GM13977 (cell line): ENCODE measurements at regions not wholly inside any gene's neighbourhood (a gene's known extent, or its start where the extent isn't known, plus 50 kb on each side); places are given as distances from the start of the nearest gene placed in this dataset.

ENCODE experiments used
- DNase-seq: peaks from one replicate; pipeline ENCODE4 v3.0.0; 2012; ENCODE audit warnings: low spot score
- in situ Hi-C: fragments of 300-500 bp; cut with MboI; formaldehyde crosslinking; loops from one replicate; pipeline ENCODE4 v1.12.0; 2022; ENCODE audit warnings: low sequenced_read_pairs, low pct_unique_long_range_greater_than_20kb, mixed read lengths, inconsistent platforms; ENCODE audit not compliant: unreplicated experiment
- TF ChIP-seq, protein P1 (sequence below): IDR thresholded peaks from 2 replicates; pipeline ENCODE4 v1.5.1; 2012; ENCODE audit warnings: mild to moderate bottlenecking, control low read depth; ENCODE audit not compliant: insufficient read depth; ENCODE audit errors: extremely low read depth, missing control alignments

DNA sequence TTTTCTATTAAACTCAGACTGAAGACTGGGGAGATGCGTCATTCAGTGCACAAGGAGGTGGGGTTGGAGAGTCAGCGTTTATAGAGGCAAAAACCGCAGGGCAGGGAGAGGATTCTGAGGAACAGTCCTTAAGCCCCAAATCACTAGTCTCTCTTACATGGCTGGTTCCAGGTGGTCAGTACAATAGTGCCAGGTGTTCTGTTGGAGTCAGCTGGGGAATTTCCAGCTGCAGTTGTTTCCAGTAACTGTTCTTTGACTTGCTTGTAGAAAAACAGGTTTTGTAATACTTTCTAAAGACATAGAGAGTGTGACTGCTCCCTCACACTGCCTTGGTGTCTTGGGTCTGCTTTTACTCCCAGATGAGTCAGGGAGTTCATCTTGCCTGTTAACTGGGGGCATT, 192.2 kb downstream of the TMTC3 start:
- in situ Hi-C loops, result no loop called here
- TF ChIP-seq, protein P1, sequence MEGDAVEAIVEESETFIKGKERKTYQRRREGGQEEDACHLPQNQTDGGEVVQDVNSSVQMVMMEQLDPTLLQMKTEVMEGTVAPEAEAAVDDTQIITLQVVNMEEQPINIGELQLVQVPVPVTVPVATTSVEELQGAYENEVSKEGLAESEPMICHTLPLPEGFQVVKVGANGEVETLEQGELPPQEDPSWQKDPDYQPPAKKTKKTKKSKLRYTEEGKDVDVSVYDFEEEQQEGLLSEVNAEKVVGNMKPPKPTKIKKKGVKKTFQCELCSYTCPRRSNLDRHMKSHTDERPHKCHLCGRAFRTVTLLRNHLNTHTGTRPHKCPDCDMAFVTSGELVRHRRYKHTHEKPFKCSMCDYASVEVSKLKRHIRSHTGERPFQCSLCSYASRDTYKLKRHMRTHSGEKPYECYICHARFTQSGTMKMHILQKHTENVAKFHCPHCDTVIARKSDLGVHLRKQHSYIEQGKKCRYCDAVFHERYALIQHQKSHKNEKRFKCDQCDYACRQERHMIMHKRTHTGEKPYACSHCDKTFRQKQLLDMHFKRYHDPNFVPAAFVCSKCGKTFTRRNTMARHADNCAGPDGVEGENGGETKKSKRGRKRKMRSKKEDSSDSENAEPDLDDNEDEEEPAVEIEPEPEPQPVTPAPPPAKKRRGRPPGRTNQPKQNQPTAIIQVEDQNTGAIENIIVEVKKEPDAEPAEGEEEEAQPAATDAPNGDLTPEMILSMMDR, result no peak
- no peak for DNase-seq

DNA sequence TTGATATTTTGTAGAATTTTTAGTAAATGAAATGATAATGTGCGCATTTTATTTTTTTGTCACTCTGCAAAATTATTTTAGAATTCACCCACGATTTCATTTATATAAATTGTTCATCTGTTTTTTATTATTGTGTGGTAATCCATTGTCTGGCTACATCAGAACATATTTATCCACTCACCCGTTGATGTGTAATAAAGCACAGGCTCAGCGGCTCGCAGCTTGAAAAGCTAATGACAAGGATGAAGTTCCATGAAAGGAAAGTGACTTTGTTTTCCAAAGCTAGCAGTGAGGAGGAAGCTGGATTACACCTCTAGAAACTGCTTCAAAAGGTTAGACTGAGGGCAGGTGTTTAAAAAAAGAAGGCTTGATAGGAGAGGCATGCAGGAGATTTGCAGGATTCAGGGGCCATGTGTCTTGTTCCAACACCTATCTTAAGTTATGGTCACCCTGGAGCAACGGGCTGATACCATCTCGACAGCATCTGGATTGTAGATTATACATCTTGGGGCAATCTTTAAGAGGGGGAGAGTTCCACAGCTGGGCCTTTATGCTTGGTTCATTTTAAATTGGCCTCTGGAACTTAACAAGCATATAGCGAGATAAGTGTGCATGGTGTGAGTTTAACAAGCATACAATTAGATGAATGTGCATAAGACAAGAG, 194.1 kb downstream of the TMTC3 start:
- TF ChIP-seq, protein P1, result no peak
- DNase-seq, result no peak
- in situ Hi-C loops, result no loop called here

DNA sequence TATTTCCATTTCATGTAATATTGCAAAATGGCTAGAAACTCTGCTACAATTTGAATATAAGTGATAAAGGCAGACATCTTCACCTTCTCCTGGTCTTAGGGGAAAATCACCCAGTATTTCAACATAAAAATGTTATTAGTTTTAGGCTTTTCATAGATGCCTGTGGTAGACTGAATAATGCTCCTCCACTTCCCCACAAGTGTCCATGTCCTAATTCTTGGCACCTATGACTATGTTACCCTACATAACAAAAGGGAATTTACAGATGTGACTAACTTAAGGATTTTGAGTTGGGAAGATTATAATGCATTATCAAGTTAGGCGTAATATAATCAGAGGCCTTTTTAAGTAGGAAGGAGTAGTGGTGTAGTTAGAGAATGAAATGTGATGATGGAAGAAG, 196.4 kb downstream of the TMTC3 start:
- TF ChIP-seq, protein P1, result no peak
- in situ Hi-C loops, result no loop called here
- DNase-seq, result no peak

DNA sequence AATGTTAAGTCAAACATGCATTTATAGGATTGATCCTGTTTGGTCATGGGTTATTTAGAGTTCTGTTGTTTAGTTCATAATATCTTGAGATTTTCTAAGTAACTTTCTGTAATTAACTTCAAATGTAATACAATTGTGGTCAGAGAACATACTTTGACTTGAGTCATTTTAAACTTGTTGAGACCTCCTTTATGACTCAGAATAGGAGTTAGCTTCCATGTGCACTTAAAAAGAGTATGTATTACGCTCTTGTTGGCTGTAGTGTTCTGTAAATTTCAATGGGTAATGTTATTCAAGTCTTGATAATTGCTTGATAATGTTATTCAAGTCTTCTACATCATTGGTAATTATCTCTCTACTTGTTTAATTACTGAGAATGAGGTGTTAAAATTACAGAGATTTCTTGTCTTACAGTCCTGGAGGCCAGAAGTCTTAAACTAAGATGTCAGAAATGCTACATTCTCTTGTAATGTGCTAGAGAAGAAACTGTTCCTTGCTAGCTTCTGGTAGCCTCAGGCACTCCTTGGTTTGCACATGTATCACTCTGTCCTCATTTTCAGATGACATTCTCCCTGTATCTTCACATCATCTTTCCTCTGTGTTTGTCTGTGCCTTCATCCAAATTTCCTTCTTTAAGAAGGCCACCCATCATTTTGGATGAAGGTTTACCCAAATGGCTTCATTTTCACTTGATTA, 197.3 kb downstream of the TMTC3 start:
- TF ChIP-seq, protein P1, result no peak
- DNase-seq, result no peak
- in situ Hi-C loops, result no loop called here

DNA sequence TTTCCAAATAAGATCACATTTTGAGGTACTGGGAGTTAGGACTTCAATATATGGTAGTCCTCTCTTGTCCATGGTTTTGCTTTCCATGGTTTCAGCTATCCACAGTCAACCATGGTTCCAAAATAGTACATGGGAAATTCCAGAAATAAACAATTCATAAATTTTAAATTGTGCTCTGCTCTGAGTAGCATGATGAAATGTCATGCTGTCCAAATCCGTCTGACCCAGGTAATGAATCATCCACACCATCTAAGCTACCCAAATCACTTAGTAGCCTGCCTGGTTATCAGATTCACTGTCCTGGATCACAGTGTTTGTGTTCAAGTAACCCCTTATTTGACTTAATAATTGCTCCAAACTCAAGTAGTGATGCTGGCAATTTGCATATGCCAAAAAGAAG, 197.9 kb downstream of the TMTC3 start:
- no peak for DNase-seq
- TF ChIP-seq, protein P1, result no peak
- in situ Hi-C loops, result no loop called here

DNA sequence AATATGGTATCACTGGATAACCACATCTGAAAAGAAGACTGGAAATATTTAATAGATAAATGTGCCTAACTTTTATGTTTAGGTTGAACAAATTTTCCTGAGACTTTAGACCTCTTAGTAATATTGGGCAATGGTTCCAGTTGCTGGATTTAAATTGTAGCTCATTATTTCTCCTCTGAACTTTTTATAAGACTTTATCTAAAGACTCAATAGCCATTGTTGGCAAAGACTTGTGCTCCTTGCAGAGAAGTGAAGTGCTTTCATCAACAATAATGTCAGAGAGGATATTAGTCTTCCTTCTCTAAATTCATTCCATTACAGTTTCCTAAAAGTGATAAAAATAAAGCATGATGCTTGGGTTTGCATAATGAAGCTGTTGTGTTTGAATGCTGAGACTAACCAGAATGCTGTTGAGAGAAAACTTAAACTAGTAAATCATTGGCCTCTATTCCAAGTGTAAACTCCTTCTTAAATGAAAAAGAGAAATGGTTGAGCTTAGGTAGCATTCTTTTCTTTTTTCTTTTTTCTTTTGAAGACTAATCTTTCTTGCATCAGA, 200.2 kb downstream of the TMTC3 start:
- DNase-seq, result no peak
- TF ChIP-seq, protein P1, result no peak
- in situ Hi-C loops, result no loop called here
